ENCODE measurements at regions not wholly inside any gene's neighbourhood (a gene's known extent, or its start where the extent isn't known, plus 50 kb on each side); places are given as distances from the start of the nearest gene placed in this dataset.

- intact Hi-C loops (cut with DNase I, micrococcal nuclease), result no loop called here
- H3K36me3 ChIP-seq (ENCODE audit: insufficient read depth, low read length), result no peaks in the 10 kb centered on the region
- Mint-ChIP-seq H3K27ac (no peak overlapping the region), H3K36me3 (ENCODE audit: low read depth) (no peaks in the 10 kb centered on the region), H3K27me3 (no peaks in the 10 kb centered on the region), H3K4me1 (ENCODE audit: low read depth) (no peaks in the 10 kb centered on the region), H3K9me3 (peaks cover 14% of the 10 kb centered on the region), H3K4me3 (no peak overlapping the region)
- ChIA-PET POLR2A (no interaction called here), CTCF (no interaction called here)
- ATAC-seq (ENCODE audit: poor library complexity) (no peak), DNase-seq (no peak)
- no peaks in the 10 kb centered on the region for H3K27me3 ChIP-seq (ENCODE audit: control insufficient read depth in 1 of 2, insufficient read depth in 2 of 2, low read length in 2 of 2)
- no peaks in the 10 kb centered on the region for H3K4me1 ChIP-seq (ENCODE audit: insufficient read depth, low read length)
- no peak overlapping the region for H3K4me3 ChIP-seq (ENCODE audit: low read length)
- TF ChIP-seq, protein P1, sequence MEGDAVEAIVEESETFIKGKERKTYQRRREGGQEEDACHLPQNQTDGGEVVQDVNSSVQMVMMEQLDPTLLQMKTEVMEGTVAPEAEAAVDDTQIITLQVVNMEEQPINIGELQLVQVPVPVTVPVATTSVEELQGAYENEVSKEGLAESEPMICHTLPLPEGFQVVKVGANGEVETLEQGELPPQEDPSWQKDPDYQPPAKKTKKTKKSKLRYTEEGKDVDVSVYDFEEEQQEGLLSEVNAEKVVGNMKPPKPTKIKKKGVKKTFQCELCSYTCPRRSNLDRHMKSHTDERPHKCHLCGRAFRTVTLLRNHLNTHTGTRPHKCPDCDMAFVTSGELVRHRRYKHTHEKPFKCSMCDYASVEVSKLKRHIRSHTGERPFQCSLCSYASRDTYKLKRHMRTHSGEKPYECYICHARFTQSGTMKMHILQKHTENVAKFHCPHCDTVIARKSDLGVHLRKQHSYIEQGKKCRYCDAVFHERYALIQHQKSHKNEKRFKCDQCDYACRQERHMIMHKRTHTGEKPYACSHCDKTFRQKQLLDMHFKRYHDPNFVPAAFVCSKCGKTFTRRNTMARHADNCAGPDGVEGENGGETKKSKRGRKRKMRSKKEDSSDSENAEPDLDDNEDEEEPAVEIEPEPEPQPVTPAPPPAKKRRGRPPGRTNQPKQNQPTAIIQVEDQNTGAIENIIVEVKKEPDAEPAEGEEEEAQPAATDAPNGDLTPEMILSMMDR (IDR thresholded peaks at IDR 0.05), result no peak
- no peak overlapping the region for H3K27ac ChIP-seq (ENCODE audit: low read depth in 1 of 2, low read length in 2 of 2)
- peaks cover 4 to 8% of the 10 kb centered on the region in 2 experiments for H3K9me3 ChIP-seq (ENCODE audit: control insufficient read depth in 1 of 2, insufficient read depth in 1 of 2, low read length in 2 of 2)
These were observed 621.2 kb downstream of the KCNA4 start for GRCh38 chr11:29395555-29396072.

GRCh38 chr11:29389793-29390192 lies 627.0 kb downstream of the KCNA4 start:
- intact Hi-C loops (cut with DNase I, micrococcal nuclease), result no loop called here
- Histone ChIP-seq H3K9me3 (ENCODE audit: control insufficient read depth in 1 of 2, insufficient read depth in 1 of 2, low read length in 2 of 2) (peaks cover 4 to 7% of the 10 kb centered on the region in 2 experiments), H3K4me1 (ENCODE audit: insufficient read depth, low read length) (no peaks in the 10 kb centered on the region), H3K27ac (ENCODE audit: low read depth in 1 of 2, low read length in 2 of 2) (no peak overlapping the region), H3K36me3 (ENCODE audit: insufficient read depth, low read length) (no peaks in the 10 kb centered on the region), H3K27me3 (ENCODE audit: control insufficient read depth in 1 of 2, insufficient read depth in 2 of 2, low read length in 2 of 2) (no peaks in the 10 kb centered on the region), H3K4me3 (ENCODE audit: low read length) (no peak overlapping the region)
- H3K27me3 Mint-ChIP-seq, result no peaks in the 10 kb centered on the region
- no peak overlapping the region for H3K27ac Mint-ChIP-seq
- TF ChIP-seq, protein P1 (IDR thresholded peaks at IDR 0.05), result no peak
- H3K4me1 Mint-ChIP-seq (ENCODE audit: low read depth), result no peaks in the 10 kb centered on the region
- ChIA-PET CTCF (no interaction called here), POLR2A (no interaction called here)
- DNase-seq (no peak), ATAC-seq (ENCODE audit: poor library complexity) (no peak)
- H3K4me3 Mint-ChIP-seq, result no peak overlapping the region
- H3K36me3 Mint-ChIP-seq (ENCODE audit: low read depth), result no peaks in the 10 kb centered on the region
- peaks cover 19% of the 10 kb centered on the region for H3K9me3 Mint-ChIP-seq

- H3K27ac ChIP-seq (ENCODE audit: low read depth in 1 of 2, low read length in 2 of 2), result no peak overlapping the region
- H3K4me3 Mint-ChIP-seq, result no peak overlapping the region
- DNase-seq (no peak), ATAC-seq (ENCODE audit: poor library complexity) (no peak)
- H3K4me1 Mint-ChIP-seq (ENCODE audit: low read depth), result no peaks in the 10 kb centered on the region
- POLR2A ChIA-PET, result no interaction called here
- H3K4me1 ChIP-seq (ENCODE audit: insufficient read depth, low read length), result no peaks in the 10 kb centered on the region
- CTCF ChIA-PET, result no interaction called here
- H3K9me3 ChIP-seq (ENCODE audit: control insufficient read depth in 1 of 2, insufficient read depth in 1 of 2, low read length in 2 of 2), result no peaks in the 10 kb centered on the region
- no peak overlapping the region for H3K27ac Mint-ChIP-seq
- no peaks in the 10 kb centered on the region for H3K36me3 ChIP-seq (ENCODE audit: insufficient read depth, low read length)
- peaks cover 15% of the 10 kb centered on the region for H3K9me3 Mint-ChIP-seq
- TF ChIP-seq, protein P1 (IDR thresholded peaks at IDR 0.05), result no peak
- intact Hi-C loops (cut with DNase I, micrococcal nuclease), result no loop called here
- H3K4me3 ChIP-seq (ENCODE audit: low read length), result no peak overlapping the region
- no peaks in the 10 kb centered on the region for H3K36me3 Mint-ChIP-seq (ENCODE audit: low read depth)
- H3K27me3 ChIP-seq (ENCODE audit: control insufficient read depth in 1 of 2, insufficient read depth in 2 of 2, low read length in 2 of 2), result no peaks in the 10 kb centered on the region
- no peaks in the 10 kb centered on the region for H3K27me3 Mint-ChIP-seq
These were observed 643.1 kb downstream of the KCNA4 start for GRCh38 chr11:29373725-29374124.

All from CD4-positive, alpha-beta T cell (primary cell).